Neutrophil (primary cell): ENCODE measurements at regions not wholly inside any gene's neighbourhood (a gene's known extent, or its start where the extent isn't known, plus 50 kb on each side); places are given as distances from the start of the nearest gene placed in this dataset.

Experiments
- H3K27ac ChIP-seq: fragments of 200-600 bp; sonication (generic); 2 replicates; pipeline ENCODE4 v1.5.1; 2016; ENCODE audit warnings: mild to moderate bottlenecking, moderate library complexity
- H3K27me3 ChIP-seq: fragments of 200-600 bp; sonication (generic); 2 replicates; pipeline ENCODE4 v1.6.0; 2016; ENCODE audit warnings: mild to moderate bottlenecking
- H3K36me3 ChIP-seq: fragments of 200-600 bp; sonication (generic); 2 replicates; pipeline ENCODE4 v1.5.1; 2017
- H3K4me1 ChIP-seq, 2 experiments: fragments of 200-600 bp in 1 of 2; sonication (generic) in 1 of 2; 1 replicate in 1 of 2; 2 replicates in 1 of 2; pipeline versions ENCODE4 v1.5.1 to v1.6.1; 2013 to 2016; ENCODE audit warnings: low read depth in 1 of 2, low read length in 1 of 2, mild to moderate bottlenecking in 1 of 2, moderate library complexity in 1 of 2; ENCODE audit not compliant: control insufficient read depth in 1 of 2, insufficient read depth in 1 of 2
- H3K4me3 ChIP-seq, 2 experiments: fragments of 200-600 bp in 1 of 2; sonication (generic) in 1 of 2; 1 replicate in 1 of 2; 2 replicates in 1 of 2; pipeline ENCODE4 v1.5.1; 2013 to 2016; ENCODE audit warnings: low read depth in 1 of 2, low read length in 1 of 2, mild to moderate bottlenecking in 1 of 2, moderate library complexity in 1 of 2
- H3K9me3 ChIP-seq: fragments of 200-600 bp; sonication (generic); 2 replicates; pipeline ENCODE4 v1.5.1; 2016
- TF ChIP-seq, protein P1 (sequence below): fragments of 200-600 bp; sonication (generic); IDR thresholded peaks from 2 replicates; pipeline ENCODE4 v1.5.1; 2016; ENCODE audit warnings: antibody characterized with exemption

DNA sequence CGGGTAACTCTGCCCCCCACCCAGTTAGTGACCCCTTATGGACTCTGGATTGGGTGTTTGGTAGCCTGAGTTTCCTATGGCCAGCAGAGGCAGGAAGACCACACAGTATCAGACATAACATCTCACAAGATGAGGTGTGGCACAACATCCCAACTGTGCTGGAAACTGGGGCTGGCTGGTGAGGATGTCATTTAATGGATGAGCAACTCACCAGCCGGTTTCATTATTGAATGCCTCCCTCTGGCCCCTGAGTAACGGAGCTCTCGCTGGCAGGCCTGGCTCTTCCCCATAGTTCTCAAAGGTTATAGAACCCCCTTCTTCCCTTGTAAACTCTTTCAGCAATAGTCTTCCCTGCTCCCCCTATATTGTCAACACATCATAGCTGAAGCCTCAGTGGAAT is 195.0 kb downstream of the BCL11A start:
- no peak overlapping the region for H3K4me3 ChIP-seq
- TF ChIP-seq, protein P1, sequence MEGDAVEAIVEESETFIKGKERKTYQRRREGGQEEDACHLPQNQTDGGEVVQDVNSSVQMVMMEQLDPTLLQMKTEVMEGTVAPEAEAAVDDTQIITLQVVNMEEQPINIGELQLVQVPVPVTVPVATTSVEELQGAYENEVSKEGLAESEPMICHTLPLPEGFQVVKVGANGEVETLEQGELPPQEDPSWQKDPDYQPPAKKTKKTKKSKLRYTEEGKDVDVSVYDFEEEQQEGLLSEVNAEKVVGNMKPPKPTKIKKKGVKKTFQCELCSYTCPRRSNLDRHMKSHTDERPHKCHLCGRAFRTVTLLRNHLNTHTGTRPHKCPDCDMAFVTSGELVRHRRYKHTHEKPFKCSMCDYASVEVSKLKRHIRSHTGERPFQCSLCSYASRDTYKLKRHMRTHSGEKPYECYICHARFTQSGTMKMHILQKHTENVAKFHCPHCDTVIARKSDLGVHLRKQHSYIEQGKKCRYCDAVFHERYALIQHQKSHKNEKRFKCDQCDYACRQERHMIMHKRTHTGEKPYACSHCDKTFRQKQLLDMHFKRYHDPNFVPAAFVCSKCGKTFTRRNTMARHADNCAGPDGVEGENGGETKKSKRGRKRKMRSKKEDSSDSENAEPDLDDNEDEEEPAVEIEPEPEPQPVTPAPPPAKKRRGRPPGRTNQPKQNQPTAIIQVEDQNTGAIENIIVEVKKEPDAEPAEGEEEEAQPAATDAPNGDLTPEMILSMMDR = no peak
- no peak overlapping the region for H3K27ac ChIP-seq
- no peaks in the 10 kb centered on the region for H3K36me3 ChIP-seq
- no peaks in the 10 kb centered on the region for H3K9me3 ChIP-seq
- no peaks in the 10 kb centered on the region for H3K27me3 ChIP-seq
- H3K4me1 ChIP-seq = peaks cover 28 to 32% of the 10 kb centered on the region in 2 experiments

DNA sequence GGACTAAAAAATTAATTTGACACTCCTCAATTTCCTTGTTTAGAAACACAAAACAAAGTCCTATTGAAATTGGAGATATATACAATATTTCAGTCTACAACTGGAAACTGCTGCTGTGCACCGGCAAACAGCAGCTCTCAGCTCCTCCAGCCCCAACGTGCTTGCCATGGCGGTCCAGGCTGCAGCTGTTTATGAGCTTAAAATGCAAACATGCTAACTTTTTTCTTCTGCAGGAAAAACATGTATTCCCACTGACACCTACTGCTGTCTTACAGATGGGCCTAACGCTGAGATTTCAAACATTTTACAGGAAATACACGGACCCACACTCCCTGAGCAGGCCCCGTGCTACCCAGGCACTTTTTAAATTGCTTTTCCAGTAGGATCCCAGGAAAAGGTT is 195.5 kb downstream of the BCL11A start:
- peaks cover 33 to 37% of the 10 kb centered on the region in 2 experiments for H3K4me1 ChIP-seq
- no peaks in the 10 kb centered on the region for H3K9me3 ChIP-seq
- H3K36me3 ChIP-seq = no peaks in the 10 kb centered on the region
- no peak overlapping the region for H3K4me3 ChIP-seq
- TF ChIP-seq, protein P1 = no peak
- no peak overlapping the region for H3K27ac ChIP-seq
- H3K27me3 ChIP-seq = no peaks in the 10 kb centered on the region

- Histone ChIP-seq H3K4me1 (peaks cover 48 to 53% of the 10 kb centered on the region in 2 experiments), H3K36me3 (no peaks in the 10 kb centered on the region), H3K4me3 (peak overlapping the region; percentile 12 to 43), H3K27ac (peak overlapping the region; percentile 62), H3K9me3 (no peaks in the 10 kb centered on the region), H3K27me3 (no peaks in the 10 kb centered on the region)
- TF ChIP-seq, protein P1 = no peak
Measured at GRCh38 chr2:60356346-60356745, 197.1 kb downstream of the BCL11A start.

- H3K9me3 ChIP-seq = no peaks in the 10 kb centered on the region
- peaks cover 48 to 53% of the 10 kb centered on the region in 2 experiments for H3K4me1 ChIP-seq
- H3K4me3 ChIP-seq = peak overlapping the region; percentile 12 to 43
- no peaks in the 10 kb centered on the region for H3K27me3 ChIP-seq
- TF ChIP-seq, protein P1 = no peak
- H3K36me3 ChIP-seq = no peaks in the 10 kb centered on the region
- H3K27ac ChIP-seq = peak overlapping the region; percentile 62
Measured at GRCh38 chr2:60355849-60356261, 197.6 kb downstream of the BCL11A start.

DNA sequence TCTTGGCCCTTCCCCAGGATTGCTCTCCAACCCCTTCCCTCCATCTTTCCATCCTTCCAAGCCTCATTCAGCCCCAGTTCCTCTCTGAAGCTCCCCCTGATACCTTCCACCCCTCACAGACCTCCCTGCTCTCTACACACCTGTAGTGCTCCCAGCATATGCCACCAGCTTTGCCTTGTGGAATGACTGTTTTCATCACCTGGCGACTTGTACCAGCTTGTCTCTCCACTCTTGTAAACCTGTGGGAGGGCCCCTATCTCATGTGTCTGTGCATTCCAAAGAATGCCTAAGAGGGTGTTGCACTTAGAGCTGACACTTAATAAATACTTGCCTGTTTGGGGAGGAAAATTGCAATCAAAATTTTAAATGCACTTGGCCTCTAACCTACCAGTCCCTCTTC is 198.7 kb downstream of the BCL11A start:
- TF ChIP-seq, protein P1 = no peak
- H3K27ac ChIP-seq = no peak overlapping the region
- peaks cover 48 to 53% of the 10 kb centered on the region in 2 experiments for H3K4me1 ChIP-seq

DNA sequence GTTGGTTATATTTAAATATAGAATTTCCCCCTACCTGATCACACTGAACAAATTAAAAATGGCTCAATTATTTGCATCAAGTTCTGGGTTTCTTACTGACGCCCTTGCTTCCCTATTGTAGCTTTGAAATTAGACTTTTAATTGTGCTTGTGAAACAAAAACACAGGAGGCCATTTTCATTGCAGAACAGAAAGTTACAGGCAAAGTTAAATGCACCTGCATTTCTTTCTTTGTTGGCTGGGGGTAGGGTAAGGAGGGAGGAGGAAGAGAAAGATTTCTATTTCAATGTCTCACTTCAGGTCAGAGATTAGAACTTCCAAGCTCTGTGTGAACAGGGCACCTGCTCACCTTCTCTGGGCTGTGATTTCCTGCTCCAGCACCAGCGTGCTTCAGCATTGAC is 199.6 kb downstream of the BCL11A start:
- Histone ChIP-seq H3K4me1 (peaks cover 48 to 53% of the 10 kb centered on the region in 2 experiments), H3K27ac (peak overlapping the region; percentile 66), H3K4me3 (no peak overlapping the region), H3K27me3 (no peaks in the 10 kb centered on the region), H3K9me3 (no peaks in the 10 kb centered on the region), H3K36me3 (no peaks in the 10 kb centered on the region)
- TF ChIP-seq, protein P1 = no peak

More for the DNA sequence above, 198.7 kb downstream of the BCL11A start:
- no peak overlapping the region for H3K4me3 ChIP-seq
- H3K36me3 ChIP-seq = no peaks in the 10 kb centered on the region
- no peaks in the 10 kb centered on the region for H3K27me3 ChIP-seq
- no peaks in the 10 kb centered on the region for H3K9me3 ChIP-seq
